HUES6 (cell line): ENCODE measurements at regions not wholly inside any gene's neighbourhood (a gene's known extent, or its start where the extent isn't known, plus 50 kb on each side); places are given as distances from the start of the nearest gene placed in this dataset.

Experiments
- H3K27ac ChIP-seq: 2 replicates; pipeline ENCODE4 v1.7.0; 2013; ENCODE audit warnings: low read depth, mild to moderate bottlenecking, low read length, inconsistent platforms
- H3K27me3 ChIP-seq: 2 replicates; pipeline ENCODE4 v1.6.1; 2013; ENCODE audit warnings: low read length; ENCODE audit not compliant: control insufficient read depth, insufficient read depth
- H3K36me3 ChIP-seq: 2 replicates; pipeline ENCODE4 v1.6.1; 2013; ENCODE audit warnings: low read length; ENCODE audit not compliant: control insufficient read depth, insufficient read depth
- H3K4me1 ChIP-seq: 2 replicates; pipeline ENCODE4 v1.6.1; 2013; ENCODE audit warnings: low read length; ENCODE audit not compliant: control insufficient read depth, insufficient read depth
- H3K4me3 ChIP-seq: 2 replicates; pipeline ENCODE4 v1.5.1; 2013; ENCODE audit warnings: low read depth, low read length
- H3K9ac ChIP-seq: one replicate; pipeline ENCODE4 v1.6.1; 2013; ENCODE audit warnings: mild to moderate bottlenecking, low read length
- H3K9me3 ChIP-seq: 2 replicates; pipeline ENCODE4 v1.6.1; 2013; ENCODE audit warnings: low read depth, low read length; ENCODE audit not compliant: control insufficient read depth, insufficient read depth

GRCh38 chr2:67215214-67216055 is 181.7 kb upstream of the ETAA1 start:
- Histone ChIP-seq H3K9ac (no peak overlapping the region), H3K27me3 (no peaks in the 10 kb centered on the region), H3K27ac (no peak overlapping the region), H3K36me3 (no peaks in the 10 kb centered on the region), H3K9me3 (peaks cover 10% of the 10 kb centered on the region), H3K4me1 (no peaks in the 10 kb centered on the region; the same call in 1 of the 2 replicates), H3K4me3 (no peak overlapping the region)

DNA sequence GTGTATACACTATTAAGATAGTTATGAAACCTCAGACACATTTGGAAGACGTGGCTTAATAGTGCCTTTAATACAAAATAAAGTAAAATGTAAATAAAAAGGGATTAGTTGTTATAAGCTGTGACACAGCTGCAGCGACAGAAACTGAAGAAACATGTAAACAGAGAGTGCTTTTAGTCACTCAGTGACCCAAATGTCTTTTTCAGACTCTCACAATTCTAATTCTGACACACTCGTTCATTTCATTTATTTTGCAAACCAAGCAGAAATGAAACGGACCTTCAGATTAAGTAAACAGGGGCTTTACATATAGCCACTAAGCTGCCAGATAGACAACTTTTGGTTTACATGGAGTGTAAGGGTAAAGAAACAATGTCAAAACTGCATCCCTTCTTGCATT is 181.0 kb upstream of the ETAA1 start:
- Histone ChIP-seq H3K36me3 (no peaks in the 10 kb centered on the region), H3K9ac (no peak overlapping the region), H3K4me3 (no peak overlapping the region), H3K9me3 (peaks cover 10% of the 10 kb centered on the region), H3K27ac (no peak overlapping the region), H3K4me1 (no peaks in the 10 kb centered on the region; the same call in 1 of the 2 replicates), H3K27me3 (no peaks in the 10 kb centered on the region)

DNA sequence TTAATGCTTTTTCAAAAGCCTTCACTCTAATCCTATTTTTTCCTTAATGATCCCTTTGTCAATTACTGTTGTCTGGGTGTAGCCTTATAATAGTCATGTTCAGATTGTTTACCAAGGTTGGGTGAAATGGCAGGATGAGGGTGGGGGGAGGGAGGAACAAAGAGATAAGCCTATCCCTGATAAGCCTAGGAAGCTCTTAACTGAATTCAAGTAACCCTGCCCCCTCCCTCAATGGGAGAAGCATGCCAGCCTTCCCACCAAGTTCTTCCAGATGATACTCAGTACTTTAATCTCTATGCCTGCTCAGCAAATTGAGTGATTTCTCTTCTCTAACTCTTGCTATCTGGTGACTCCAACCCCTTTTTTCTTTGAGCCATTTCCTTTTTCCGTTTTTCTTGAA is 180.3 kb upstream of the ETAA1 start:
- no peak overlapping the region for H3K9ac ChIP-seq
- no peaks in the 10 kb centered on the region; the same call in 1 of the 2 replicates for H3K4me1 ChIP-seq

GRCh38 chr2:67217398-67217797 is 179.7 kb upstream of the ETAA1 start:
- Histone ChIP-seq H3K9me3 (peaks cover 10% of the 10 kb centered on the region), H3K36me3 (no peaks in the 10 kb centered on the region), H3K9ac (no peak overlapping the region), H3K27ac (no peak overlapping the region), H3K4me3 (no peak overlapping the region), H3K27me3 (no peaks in the 10 kb centered on the region), H3K4me1 (no peaks in the 10 kb centered on the region; the same call in 1 of the 2 replicates)

More for the DNA sequence above, 180.3 kb upstream of the ETAA1 start:
- H3K27ac ChIP-seq, result no peak overlapping the region
- H3K27me3 ChIP-seq, result no peaks in the 10 kb centered on the region
- peaks cover 10% of the 10 kb centered on the region for H3K9me3 ChIP-seq
- no peak overlapping the region for H3K4me3 ChIP-seq
- H3K36me3 ChIP-seq, result no peaks in the 10 kb centered on the region

DNA sequence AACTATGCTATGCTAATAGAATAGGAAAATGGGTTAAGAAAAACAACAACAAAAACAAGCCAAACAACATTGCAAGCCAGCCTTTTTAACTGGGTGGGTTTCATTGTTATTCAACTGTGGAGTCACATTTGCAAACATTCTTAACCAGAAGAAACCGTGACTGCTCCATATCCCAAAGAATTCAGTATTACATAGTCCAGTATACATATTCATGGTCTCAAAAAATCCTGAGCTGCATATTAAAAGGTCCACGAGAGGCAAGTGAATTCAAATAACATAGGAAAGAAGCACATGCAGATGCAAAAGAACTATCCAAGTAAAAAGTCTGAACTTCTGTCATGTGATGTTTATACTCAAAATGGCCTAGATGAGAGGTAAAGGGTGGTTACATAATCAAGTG is 179.1 kb upstream of the ETAA1 start:
- Histone ChIP-seq H3K36me3 (no peaks in the 10 kb centered on the region), H3K4me3 (no peak overlapping the region), H3K27me3 (no peaks in the 10 kb centered on the region), H3K9ac (no peak overlapping the region), H3K27ac (no peak overlapping the region), H3K4me1 (no peaks in the 10 kb centered on the region; the same call in 1 of the 2 replicates), H3K9me3 (peaks cover 10% of the 10 kb centered on the region)

DNA sequence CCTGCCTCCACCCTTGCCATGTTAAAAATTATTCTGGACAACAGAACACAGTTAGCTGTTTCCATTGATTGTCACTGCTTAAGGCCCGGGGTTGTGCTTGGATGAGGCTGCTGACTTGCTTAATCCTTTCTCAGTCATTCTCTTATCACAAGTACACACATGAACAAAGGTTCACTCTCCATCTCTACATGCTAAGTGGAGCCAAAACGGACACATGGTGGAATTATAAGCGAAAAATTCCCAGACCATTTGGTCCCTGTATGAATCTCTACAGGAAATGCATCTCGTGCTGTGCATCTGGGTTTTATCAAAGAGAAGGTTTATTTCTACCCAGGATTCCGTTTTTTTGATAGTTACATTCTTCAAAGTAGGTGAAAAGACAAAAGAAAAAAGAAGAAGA is 177.5 kb upstream of the ETAA1 start:
- H3K27ac ChIP-seq, result no peak overlapping the region
- H3K4me1 ChIP-seq, result no peaks in the 10 kb centered on the region; the same call in 1 of the 2 replicates
- H3K9ac ChIP-seq, result no peak overlapping the region
- peaks cover 10% of the 10 kb centered on the region for H3K9me3 ChIP-seq
- H3K36me3 ChIP-seq, result no peaks in the 10 kb centered on the region
- no peak overlapping the region for H3K4me3 ChIP-seq
- no peaks in the 10 kb centered on the region for H3K27me3 ChIP-seq

- Histone ChIP-seq H3K4me3 (no peak overlapping the region), H3K36me3 (no peaks in the 10 kb centered on the region), H3K9ac (no peak overlapping the region)
These were observed 175.9 kb upstream of the ETAA1 start for GRCh38 chr2:67221266-67221665.

GRCh38 chr2:67225287-67225973 is 171.7 kb upstream of the ETAA1 start:
- no peaks in the 10 kb centered on the region for H3K36me3 ChIP-seq
- H3K9ac ChIP-seq, result no peak overlapping the region
- no peaks in the 10 kb centered on the region for H3K27me3 ChIP-seq
- H3K9me3 ChIP-seq, result no peaks in the 10 kb centered on the region
- H3K27ac ChIP-seq, result no peak overlapping the region
- no peaks in the 10 kb centered on the region for H3K4me1 ChIP-seq
- no peak overlapping the region for H3K4me3 ChIP-seq

More at GRCh38 chr2:67221266-67221665, 175.9 kb upstream of the ETAA1 start:
- Histone ChIP-seq H3K27ac (no peak overlapping the region), H3K27me3 (no peaks in the 10 kb centered on the region), H3K4me1 (no peaks in the 10 kb centered on the region; the same call in 1 of the 2 replicates), H3K9me3 (peaks cover 10% of the 10 kb centered on the region)

GRCh38 chr2:67229706-67230105 is 167.4 kb upstream of the ETAA1 start:
- no peaks in the 10 kb centered on the region for H3K36me3 ChIP-seq
- H3K4me1 ChIP-seq, result no peaks in the 10 kb centered on the region
- no peaks in the 10 kb centered on the region for H3K27me3 ChIP-seq
- no peaks in the 10 kb centered on the region for H3K9me3 ChIP-seq
- no peak overlapping the region for H3K4me3 ChIP-seq
- no peak overlapping the region for H3K9ac ChIP-seq
- no peak overlapping the region for H3K27ac ChIP-seq

- H3K4me1 ChIP-seq, result no peaks in the 10 kb centered on the region
- no peaks in the 10 kb centered on the region for H3K36me3 ChIP-seq
- H3K27ac ChIP-seq, result no peak overlapping the region
- no peak overlapping the region for H3K4me3 ChIP-seq
- H3K9ac ChIP-seq, result no peak overlapping the region
- H3K9me3 ChIP-seq, result no peaks in the 10 kb centered on the region
- H3K27me3 ChIP-seq, result no peaks in the 10 kb centered on the region
These were observed 164.2 kb upstream of the ETAA1 start for GRCh38 chr2:67232936-67233335.

GRCh38 chr2:67234440-67234839 is 162.7 kb upstream of the ETAA1 start:
- H3K9me3 ChIP-seq, result no peaks in the 10 kb centered on the region
- H3K27me3 ChIP-seq, result no peaks in the 10 kb centered on the region
- H3K4me1 ChIP-seq, result no peaks in the 10 kb centered on the region
- H3K36me3 ChIP-seq, result no peaks in the 10 kb centered on the region
- no peak overlapping the region for H3K9ac ChIP-seq
- no peak overlapping the region for H3K27ac ChIP-seq
- H3K4me3 ChIP-seq, result no peak overlapping the region
